Activated CD4-positive, alpha-beta T cell treated with anti-CD3 and anti-CD28 coated beads for 24 hours (primary cell): ENCODE measurements at regions not wholly inside any gene's neighbourhood (a gene's known extent, or its start where the extent isn't known, plus 50 kb on each side); places are given as distances from the start of the nearest gene placed in this dataset.

ENCODE experiments used
- DNase-seq, 2 donors: peaks; one replicate each; pipeline ENCODE4 v3.0.0-alpha.2; 2020; ENCODE audit warnings: low read depth in 2 of 2

- DNase-seq = no peak
Measured at GRCh38 chr2:38509947-38510326, 92.8 kb downstream of the HNRNPLL start.

DNA sequence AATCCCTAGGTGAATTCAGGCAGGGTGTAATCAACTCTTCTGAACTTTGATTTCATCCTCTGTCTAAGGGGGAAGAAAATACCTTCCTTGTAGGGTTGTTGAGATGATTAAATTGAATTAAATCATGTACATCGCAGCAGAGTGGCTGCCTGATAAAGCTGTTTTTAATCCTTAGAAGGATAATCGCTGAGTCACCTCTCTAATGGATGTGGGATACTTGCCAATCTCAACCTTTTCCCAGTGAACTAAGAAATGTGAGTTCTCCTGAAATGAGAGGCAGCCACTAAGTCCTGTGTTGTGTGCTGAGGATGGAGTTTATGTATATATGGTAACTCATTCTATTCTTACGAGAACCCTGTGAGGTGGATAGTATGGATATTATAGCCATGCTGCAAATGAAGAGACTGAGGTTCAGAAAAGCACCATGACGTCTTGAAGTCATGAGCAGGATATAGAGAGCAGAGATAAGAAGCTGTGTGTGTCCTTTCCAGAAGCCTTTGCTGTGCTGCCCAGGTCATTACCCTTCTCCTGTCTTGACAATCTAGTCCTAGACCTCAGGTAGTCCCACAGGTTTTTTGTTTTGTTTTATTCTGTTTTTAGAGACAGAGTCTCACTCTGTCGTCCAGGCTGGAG, 93.3 kb downstream of the HNRNPLL start:
- DNase-seq = no peak

GRCh38 chr2:38508311-38509039, 94.3 kb downstream of the HNRNPLL start:
- peak; percentile 74 to 81 for DNase-seq

DNA sequence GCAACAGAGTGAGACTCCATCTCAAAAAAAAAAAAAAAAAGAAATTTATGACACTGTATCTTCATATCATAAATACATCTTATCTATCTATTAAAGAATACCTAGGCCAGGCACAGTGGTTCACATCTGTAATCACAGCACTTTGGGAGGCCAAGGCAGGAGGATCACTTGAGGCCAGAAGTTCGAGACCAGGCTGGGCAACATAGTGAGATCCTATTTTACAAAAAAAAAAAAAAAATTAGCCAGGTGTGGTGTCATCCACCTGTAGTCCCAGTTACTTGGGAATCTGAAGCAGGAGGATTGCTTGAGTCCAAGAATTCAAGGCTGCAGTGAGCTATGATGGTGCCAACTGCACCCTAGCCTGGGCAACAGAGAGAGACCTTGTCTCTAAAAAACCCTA, 95.0 kb downstream of the HNRNPLL start:
- no peak for DNase-seq

GRCh38 chr2:38505779-38506178, 96.9 kb downstream of the HNRNPLL start:
- no peak for DNase-seq

DNA sequence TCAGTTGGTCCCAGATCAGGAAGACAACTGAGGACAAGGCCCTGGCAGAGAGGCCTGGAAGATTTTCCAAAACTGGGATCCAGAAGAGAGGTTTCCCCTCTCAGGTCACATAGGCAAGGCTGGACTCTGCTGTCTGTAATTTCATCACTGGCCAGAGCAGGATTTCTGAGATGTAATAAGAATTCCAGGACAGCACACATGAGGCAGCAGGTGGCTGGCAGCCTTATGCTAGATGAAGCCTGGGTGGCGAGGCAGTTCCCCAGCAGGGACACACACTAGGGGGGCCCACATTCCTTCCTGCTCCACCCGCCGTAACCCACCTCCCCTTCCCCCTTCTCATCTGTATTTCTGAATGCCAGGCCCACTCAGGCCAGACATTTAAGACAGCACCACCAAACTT, 98.6 kb downstream of the HNRNPLL start:
- DNase-seq = no peak

GRCh38 chr2:38502107-38502506, 100.6 kb downstream of the HNRNPLL start:
- DNase-seq = no peak

DNA sequence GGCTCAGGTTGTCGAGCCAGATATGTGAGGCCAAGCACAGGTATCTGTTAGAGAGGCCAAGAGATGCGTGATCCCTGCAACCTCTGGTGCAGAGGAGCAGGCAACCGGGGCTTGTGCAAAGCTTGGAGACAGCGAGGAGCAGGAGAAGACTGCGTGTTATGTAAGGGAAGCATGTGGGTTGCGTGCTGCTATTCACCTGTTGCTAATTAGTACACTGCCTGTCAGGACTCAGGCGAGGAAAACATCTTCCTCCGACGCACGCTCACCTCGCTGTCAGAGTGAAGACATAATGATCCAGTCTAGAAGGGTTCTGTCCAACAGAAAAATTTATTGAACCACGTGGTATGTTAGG, 102.5 kb downstream of the HNRNPLL start:
- DNase-seq = no peak

DNA sequence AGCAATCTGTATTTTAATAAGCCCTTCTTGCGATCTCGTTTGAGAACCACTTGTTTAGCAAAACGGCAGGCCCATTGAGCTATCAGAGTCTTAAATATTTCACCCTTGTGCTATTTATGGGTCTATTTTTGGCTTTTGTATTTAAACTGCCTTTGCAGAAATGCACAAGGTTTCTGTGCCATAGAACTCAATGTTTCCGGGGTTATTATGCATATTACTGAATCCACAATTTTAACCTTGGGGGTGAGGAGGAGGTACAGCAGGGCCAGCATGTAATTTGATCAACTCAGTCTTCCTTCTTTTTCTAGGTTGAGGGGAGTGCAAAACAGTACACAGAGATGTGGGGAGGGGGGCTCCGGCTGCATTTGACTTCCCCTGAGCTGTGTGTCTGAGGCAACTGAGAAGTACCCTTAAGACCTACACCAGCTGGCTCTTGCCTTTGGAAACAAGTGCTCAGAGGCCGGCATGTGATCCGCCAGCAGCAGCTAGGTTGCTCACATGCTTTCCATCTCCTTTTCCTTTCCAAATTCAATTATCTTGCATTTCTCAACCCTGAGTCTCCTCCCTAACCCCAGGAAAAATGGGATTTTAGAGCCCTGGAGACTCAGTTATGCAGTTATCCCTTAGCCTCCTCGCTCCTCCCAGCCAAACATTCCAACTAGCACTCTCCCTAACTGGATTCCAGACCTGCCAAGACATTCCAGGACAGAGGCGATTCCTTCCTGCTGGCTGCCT, 103.0 kb downstream of the HNRNPLL start:
- DNase-seq = no peak

- DNase-seq = no peak
Measured at GRCh38 chr2:38498045-38498481, 104.7 kb downstream of the HNRNPLL start.

- no peak for DNase-seq
Measured at GRCh38 chr2:38497670-38498037, 105.1 kb downstream of the HNRNPLL start.

GRCh38 chr2:38496927-38497669, 105.6 kb downstream of the HNRNPLL start:
- no peak for DNase-seq

DNA sequence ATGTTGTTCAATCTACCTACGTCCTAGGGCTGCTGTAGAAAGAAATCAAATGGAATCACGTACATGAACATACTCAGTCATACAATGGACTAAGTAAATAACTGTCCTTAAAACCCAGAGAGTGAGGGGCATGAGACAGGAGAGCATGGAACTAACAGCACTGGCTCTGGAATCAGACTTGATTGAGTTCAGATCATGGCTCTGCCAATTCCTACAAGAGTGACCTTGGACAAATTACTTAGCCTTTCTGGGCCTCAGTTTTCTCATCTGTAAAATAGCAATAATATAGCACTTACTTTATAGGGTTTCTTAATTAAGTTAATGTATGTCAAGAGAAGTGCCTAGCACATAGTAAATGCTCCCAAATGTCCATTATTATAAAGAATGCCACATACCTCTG, 106.8 kb downstream of the HNRNPLL start:
- no peak for DNase-seq

GRCh38 chr2:38494394-38494793, 108.3 kb downstream of the HNRNPLL start:
- DNase-seq = no peak

DNA sequence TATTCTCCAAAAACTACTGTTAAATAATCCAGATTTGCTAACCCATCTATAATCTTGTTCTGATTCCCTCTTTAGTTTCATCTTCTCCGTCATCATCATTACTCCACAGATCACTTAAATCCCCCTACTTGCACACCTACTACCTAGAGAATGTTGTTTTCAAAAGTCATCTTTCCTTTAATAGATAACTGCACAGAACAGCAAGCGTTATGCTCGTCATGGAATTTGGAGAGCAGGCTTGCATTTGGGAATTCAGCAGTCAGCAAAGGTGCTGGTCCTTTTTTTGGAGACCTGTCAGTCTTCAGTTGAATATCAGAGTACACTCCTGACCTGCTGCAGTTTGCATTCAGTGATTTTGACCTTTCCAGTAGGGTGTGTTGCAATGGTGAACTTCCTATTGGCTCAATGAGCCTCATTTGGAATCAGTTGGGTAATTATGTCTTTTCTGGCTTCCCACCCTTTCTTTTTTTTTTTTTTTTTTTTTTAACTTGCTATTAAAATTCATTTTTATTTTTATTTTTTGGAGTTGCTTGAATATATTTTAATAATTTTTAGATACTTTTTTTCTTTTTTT, 110.6 kb downstream of the HNRNPLL start:
- DNase-seq = no peak

GRCh38 chr2:38491436-38491835, 111.3 kb downstream of the HNRNPLL start:
- no peak for DNase-seq

GRCh38 chr2:38489846-38490245, 112.8 kb upstream of the ATL2 start:
- DNase-seq = no peak

DNA sequence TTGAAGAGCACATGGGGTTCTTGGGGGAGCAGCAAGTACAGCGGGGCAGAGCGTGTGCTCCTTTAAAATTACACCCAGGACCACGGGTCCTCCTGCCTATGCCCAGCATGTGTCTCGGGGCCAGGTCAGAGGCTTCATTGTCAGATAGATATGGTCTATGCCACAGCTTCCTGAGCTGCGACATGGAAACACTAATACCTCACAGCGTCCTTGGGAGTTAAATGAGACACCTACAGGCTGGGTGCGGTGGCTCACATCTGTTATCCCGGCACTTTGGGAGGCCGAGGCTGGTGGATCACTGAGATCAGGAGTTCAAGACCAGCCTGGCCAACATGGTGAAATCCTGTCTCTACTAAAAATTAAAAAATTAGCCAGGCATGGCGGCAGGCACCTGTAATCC, 110.8 kb upstream of the ATL2 start:
- no peak for DNase-seq

DNA sequence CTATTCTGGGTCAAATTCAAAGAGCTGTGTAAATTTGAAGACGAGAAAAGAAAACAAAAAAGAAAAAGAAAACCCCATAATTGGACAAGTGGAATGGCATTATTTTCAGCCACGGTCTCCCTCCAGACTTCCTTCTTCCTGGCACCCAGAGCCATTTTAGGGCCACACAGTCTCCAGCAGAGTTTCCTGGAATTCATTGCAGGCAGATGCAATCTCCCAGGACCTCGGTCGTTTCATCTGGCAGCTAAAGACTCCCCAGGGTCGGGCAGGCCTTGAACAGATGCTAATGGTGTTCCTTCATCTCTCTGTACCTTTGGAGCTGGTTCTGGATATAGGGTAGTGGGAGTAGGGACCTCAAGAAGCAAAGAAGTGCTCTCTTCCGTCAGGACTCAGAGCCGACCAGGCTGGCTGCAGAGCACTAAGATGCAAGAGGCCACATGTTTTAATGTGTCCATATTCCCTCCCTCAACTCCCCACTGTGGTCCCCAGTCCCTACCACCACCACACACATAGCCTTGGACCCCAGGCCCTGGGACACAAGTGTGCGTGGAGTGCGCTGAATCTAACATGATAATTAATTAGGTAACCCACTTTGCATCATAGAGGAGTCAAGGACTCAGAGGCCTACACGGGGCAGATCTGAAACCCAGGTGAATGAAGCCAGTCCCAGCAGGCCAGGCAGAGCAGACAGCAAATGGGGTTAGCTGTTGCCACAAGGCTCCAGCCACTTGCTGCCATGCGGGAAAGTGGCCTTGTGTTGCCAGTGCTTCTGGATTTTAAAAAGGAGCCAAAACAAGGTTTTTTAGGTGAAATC, 109.3 kb upstream of the ATL2 start:
- no peak for DNase-seq

GRCh38 chr2:38485734-38486133, 108.7 kb upstream of the ATL2 start:
- no peak for DNase-seq

- no peak for DNase-seq
Measured at GRCh38 chr2:38484957-38485356, 107.9 kb upstream of the ATL2 start.
